Sigmoid colon (tissue), 4 donors: ENCODE measurements at regions not wholly inside any gene's neighbourhood (a gene's known extent, or its start where the extent isn't known, plus 50 kb on each side); places are given as distances from the start of the nearest gene placed in this dataset.

Experiments
- EP300 ChIP-seq, 4 donors: sonication (generic); formaldehyde crosslinking; IDR thresholded peaks; one replicate each; pipeline ENCODE4 v1.6.1; 2017; ENCODE audit warnings: antibody characterized with exemption in 4 of 4
- POLR2A ChIP-seq, 2 donors: fragments of 450-650 bp; IDR thresholded peaks; one replicate each; pipeline ENCODE4 v1.6.1; 2016; ENCODE audit warnings: antibody characterized with exemption in 2 of 2, mild to moderate bottlenecking in 2 of 2, moderate library complexity in 2 of 2
- TF ChIP-seq, protein P1 (sequence below), 4 experiments: fragments of 450-650 bp in 3 of 4; fragments of 200-600 bp in 1 of 4; IDR thresholded peaks; one replicate each; pipeline ENCODE4 v1.5.1; 2016 to 2019; ENCODE audit warnings: antibody characterized with exemption in 4 of 4, mild to moderate bottlenecking in 3 of 4, moderate library complexity in 2 of 4

DNA sequence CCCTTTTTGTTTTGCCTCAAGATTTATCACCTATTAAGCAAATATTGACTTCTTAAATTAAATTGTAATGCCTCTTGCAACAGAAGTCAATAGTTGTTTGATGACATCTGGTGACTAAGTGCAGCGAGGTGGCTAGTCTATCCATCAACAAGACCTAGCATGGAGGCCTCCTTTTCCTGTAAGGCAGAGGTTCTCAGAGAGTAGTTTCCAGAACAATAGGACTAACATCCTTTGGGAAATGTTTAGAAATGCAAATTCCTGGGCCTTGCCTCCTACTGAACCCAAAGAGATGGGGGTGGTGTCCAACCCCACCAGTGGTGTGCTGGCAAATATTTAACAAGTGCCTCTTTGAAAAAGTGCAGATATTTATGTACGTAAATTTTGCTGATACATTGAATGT, 143.7 kb downstream of the SCP2D1 start:
- no peak for TF ChIP-seq EP300 (IDR thresholded peaks at IDR 0.05)
- TF ChIP-seq POLR2A (IDR thresholded peaks at IDR 0.05), result no peak
- TF ChIP-seq, protein P1, sequence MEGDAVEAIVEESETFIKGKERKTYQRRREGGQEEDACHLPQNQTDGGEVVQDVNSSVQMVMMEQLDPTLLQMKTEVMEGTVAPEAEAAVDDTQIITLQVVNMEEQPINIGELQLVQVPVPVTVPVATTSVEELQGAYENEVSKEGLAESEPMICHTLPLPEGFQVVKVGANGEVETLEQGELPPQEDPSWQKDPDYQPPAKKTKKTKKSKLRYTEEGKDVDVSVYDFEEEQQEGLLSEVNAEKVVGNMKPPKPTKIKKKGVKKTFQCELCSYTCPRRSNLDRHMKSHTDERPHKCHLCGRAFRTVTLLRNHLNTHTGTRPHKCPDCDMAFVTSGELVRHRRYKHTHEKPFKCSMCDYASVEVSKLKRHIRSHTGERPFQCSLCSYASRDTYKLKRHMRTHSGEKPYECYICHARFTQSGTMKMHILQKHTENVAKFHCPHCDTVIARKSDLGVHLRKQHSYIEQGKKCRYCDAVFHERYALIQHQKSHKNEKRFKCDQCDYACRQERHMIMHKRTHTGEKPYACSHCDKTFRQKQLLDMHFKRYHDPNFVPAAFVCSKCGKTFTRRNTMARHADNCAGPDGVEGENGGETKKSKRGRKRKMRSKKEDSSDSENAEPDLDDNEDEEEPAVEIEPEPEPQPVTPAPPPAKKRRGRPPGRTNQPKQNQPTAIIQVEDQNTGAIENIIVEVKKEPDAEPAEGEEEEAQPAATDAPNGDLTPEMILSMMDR (IDR thresholded peaks at IDR 0.05), result no peak
